ENCODE measurements at regions not wholly inside any gene's neighbourhood (a gene's known extent, or its start where the extent isn't known, plus 50 kb on each side); places are given as distances from the start of the nearest gene placed in this dataset.

DNA sequence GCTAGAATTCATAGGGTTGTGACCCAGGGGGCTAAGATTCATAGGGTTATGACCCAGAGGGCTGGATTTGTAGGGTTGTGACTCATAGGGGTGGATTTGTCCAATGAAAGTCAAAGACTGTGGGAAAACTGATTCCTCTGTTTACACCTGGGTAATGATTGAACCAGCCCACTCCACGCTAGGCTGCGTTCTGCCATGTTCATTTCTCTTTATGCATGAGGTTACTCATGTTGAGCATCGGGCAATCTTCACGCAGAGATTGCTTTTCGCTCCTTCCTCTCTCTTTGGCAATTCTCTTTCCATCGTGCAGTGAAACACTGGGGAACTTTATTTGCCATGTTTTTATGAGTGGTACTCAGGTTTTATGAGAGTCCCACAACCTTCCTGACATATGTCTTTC is 127.8 kb downstream of the CRLF2 start:
- TF ChIP-seq, protein P1, sequence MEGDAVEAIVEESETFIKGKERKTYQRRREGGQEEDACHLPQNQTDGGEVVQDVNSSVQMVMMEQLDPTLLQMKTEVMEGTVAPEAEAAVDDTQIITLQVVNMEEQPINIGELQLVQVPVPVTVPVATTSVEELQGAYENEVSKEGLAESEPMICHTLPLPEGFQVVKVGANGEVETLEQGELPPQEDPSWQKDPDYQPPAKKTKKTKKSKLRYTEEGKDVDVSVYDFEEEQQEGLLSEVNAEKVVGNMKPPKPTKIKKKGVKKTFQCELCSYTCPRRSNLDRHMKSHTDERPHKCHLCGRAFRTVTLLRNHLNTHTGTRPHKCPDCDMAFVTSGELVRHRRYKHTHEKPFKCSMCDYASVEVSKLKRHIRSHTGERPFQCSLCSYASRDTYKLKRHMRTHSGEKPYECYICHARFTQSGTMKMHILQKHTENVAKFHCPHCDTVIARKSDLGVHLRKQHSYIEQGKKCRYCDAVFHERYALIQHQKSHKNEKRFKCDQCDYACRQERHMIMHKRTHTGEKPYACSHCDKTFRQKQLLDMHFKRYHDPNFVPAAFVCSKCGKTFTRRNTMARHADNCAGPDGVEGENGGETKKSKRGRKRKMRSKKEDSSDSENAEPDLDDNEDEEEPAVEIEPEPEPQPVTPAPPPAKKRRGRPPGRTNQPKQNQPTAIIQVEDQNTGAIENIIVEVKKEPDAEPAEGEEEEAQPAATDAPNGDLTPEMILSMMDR (IDR thresholded peaks at IDR 0.05; ENCODE audit: control extremely low read depth in 1 of 3, insufficient read depth in 1 of 3, low read depth in 1 of 3, low read length in 3 of 3) = no peak
- TF ChIP-seq EP300 (IDR thresholded peaks at IDR 0.05; ENCODE audit: borderline replicate concordance in 1 of 2, low read depth in 2 of 2, low read length in 2 of 2) = no peak
- no peak for TF ChIP-seq JUND (IDR thresholded peaks at IDR 0.05; ENCODE audit: low read length)
- no peak for TF ChIP-seq TAF1 (IDR thresholded peaks at IDR 0.05; ENCODE audit: low read depth, low read length)
- TF ChIP-seq CBX8 (IDR thresholded peaks at IDR 0.05; ENCODE audit: borderline replicate concordance, low read depth, low read length) = no peak
- TF ChIP-seq POLR2A (IDR thresholded peaks at IDR 0.05; ENCODE audit: control extremely low read depth in 1 of 2, low read depth in 2 of 2, low read length in 2 of 2) = no peak

Measured in H1 (cell line).